ENCODE measurements at regions not wholly inside any gene's neighbourhood (a gene's known extent, or its start where the extent isn't known, plus 50 kb on each side); places are given as distances from the start of the nearest gene placed in this dataset.

DNA sequence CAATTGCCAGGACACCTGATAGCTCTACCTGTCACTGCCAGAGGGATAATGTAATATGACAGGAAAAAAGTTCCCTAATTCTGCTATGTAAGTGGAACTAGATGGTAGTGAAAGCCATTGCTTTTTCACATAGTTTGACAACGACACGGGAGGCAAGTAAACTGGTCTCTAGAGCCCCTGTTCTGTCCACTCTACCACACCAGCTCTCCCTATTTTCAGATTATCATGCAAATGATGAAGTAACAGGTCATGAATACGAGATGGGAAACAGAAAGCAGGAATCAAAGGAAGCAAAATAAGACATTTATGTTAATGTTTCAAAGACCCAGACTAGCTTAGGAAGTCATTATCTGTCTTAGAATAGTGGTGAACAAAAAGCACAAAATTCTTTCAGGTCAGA, 56.2 kb downstream of the TAF11L14 start:
- H3K4me3 Mint-ChIP-seq: no peak overlapping the region
- H3K36me3 Mint-ChIP-seq: no peaks in the 10 kb centered on the region
- H3K27ac Mint-ChIP-seq: no peak overlapping the region
- H3K27me3 Mint-ChIP-seq: no peaks in the 10 kb centered on the region
- no peak for DNase-seq
- no peaks in the 10 kb centered on the region for H3K4me1 Mint-ChIP-seq
- H3K9me3 Mint-ChIP-seq: no peaks in the 10 kb centered on the region

GRCh38 chr5:17691762-17692161, 57.5 kb downstream of the TAF11L14 start:
- H3K27ac Mint-ChIP-seq: no peak overlapping the region
- H3K9me3 Mint-ChIP-seq: no peaks in the 10 kb centered on the region

GRCh38 chr5:17694371-17694770, 60.1 kb downstream of the TAF11L14 start:
- Mint-ChIP-seq H3K9me3 (peaks cover 2% of the 10 kb centered on the region), H3K4me1 (no peaks in the 10 kb centered on the region), H3K27me3 (no peaks in the 10 kb centered on the region), H3K4me3 (no peak overlapping the region), H3K27ac (no peak overlapping the region), H3K36me3 (no peaks in the 10 kb centered on the region)
- DNase-seq: no peak

More at GRCh38 chr5:17691762-17692161, 57.5 kb downstream of the TAF11L14 start:
- Mint-ChIP-seq H3K4me1 (no peaks in the 10 kb centered on the region), H3K36me3 (no peaks in the 10 kb centered on the region), H3K4me3 (no peak overlapping the region), H3K27me3 (no peaks in the 10 kb centered on the region)
- DNase-seq: no peak

DNA sequence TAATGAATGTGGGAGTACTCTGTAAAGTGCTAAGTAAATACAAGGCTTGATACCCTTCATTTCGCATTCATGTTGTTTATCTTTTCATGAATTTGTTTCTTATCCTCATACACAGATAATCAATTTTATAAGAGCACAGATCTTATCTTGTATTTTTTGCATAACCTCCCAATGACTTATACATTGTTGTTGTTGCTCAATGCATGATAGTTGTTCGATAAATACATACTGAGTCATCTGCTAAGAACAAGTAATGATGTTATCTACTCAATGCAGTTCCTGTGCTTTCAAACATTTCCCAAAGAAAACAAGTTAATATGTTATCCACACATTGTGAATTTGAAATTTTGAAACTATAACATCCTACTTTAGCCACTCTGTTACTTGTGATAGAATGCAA, 60.7 kb downstream of the TAF11L14 start:
- H3K27ac Mint-ChIP-seq: no peak overlapping the region
- H3K27me3 Mint-ChIP-seq: no peaks in the 10 kb centered on the region
- no peaks in the 10 kb centered on the region for H3K36me3 Mint-ChIP-seq
- no peak overlapping the region for H3K4me3 Mint-ChIP-seq
- DNase-seq: no peak
- H3K9me3 Mint-ChIP-seq: peaks cover 2% of the 10 kb centered on the region
- no peaks in the 10 kb centered on the region for H3K4me1 Mint-ChIP-seq

DNA sequence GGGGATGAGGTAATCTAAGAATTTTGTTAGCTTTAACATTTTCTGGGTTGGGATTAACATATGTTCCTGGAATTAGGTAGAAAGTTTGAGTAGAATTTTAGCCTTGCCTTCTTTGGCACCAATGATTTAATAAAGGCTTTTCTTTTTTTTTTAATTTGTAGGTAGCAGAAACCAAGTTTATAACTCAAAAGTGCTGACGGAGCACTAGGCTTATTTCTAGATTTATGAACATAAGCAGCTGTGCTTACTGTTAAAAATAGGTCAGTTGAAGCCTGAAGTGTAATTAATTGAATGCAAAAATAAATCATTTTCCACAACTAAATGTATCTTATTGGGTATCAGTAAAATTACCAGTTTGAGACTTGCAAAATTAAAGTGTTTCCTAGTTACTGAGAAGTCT, 62.4 kb downstream of the TAF11L14 start:
- H3K27me3 Mint-ChIP-seq: no peaks in the 10 kb centered on the region
- H3K36me3 Mint-ChIP-seq: no peaks in the 10 kb centered on the region

GRCh38 chr5:17697671-17698070, 63.4 kb downstream of the TAF11L14 start:
- H3K36me3 Mint-ChIP-seq: no peaks in the 10 kb centered on the region

More for the DNA sequence above, 62.4 kb downstream of the TAF11L14 start:
- no peak for DNase-seq
- peaks cover 2% of the 10 kb centered on the region for H3K9me3 Mint-ChIP-seq
- H3K4me3 Mint-ChIP-seq: no peak overlapping the region
- no peaks in the 10 kb centered on the region for H3K4me1 Mint-ChIP-seq
- no peak overlapping the region for H3K27ac Mint-ChIP-seq

GRCh38 chr5:17709011-17709710, 74.9 kb downstream of the TAF11L14 start:
- Mint-ChIP-seq H3K36me3 (no peaks in the 10 kb centered on the region), H3K27me3 (no peaks in the 10 kb centered on the region), H3K4me1 (no peaks in the 10 kb centered on the region), H3K9me3 (peaks cover 10% of the 10 kb centered on the region), H3K27ac (no peak overlapping the region), H3K4me3 (no peak overlapping the region)
- no peak for DNase-seq

More at GRCh38 chr5:17697671-17698070, 63.4 kb downstream of the TAF11L14 start:
- no peak for DNase-seq
- H3K4me1 Mint-ChIP-seq: no peaks in the 10 kb centered on the region
- H3K27ac Mint-ChIP-seq: no peak overlapping the region
- no peak overlapping the region for H3K4me3 Mint-ChIP-seq
- peaks cover 2% of the 10 kb centered on the region for H3K9me3 Mint-ChIP-seq
- H3K27me3 Mint-ChIP-seq: no peaks in the 10 kb centered on the region

DNA sequence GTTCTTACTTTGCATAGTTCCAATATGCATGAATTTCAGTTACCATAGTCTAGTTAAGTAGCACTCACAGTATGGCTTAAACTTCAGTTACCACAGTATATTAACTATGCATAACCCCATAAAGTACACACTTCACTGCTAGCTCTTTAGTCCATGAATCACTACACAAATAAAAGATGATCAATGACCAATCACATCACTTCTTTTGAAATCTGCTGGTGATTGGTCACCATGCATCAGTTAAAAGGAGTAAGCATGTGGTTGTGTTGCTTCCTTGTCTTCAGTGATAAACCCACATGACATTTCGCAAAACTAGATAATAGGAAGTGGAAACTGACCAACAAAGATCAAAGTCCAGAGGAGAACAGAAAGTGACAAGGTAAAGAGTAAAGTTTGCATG, 79.0 kb downstream of the TAF11L14 start:
- Mint-ChIP-seq H3K4me1 (no peaks in the 10 kb centered on the region), H3K36me3 (no peaks in the 10 kb centered on the region), H3K27ac (no peak overlapping the region), H3K9me3 (peaks cover 9% of the 10 kb centered on the region), H3K27me3 (no peaks in the 10 kb centered on the region), H3K4me3 (no peak overlapping the region)
- DNase-seq: no peak

- DNase-seq: no peak
- Mint-ChIP-seq H3K4me1 (no peaks in the 10 kb centered on the region), H3K9me3 (peaks cover 8% of the 10 kb centered on the region)
Observed at GRCh38 chr5:17714186-17714585, 79.9 kb downstream of the TAF11L14 start.

GRCh38 chr5:17719592-17719991, 85.3 kb downstream of the TAF11L14 start:
- H3K4me3 Mint-ChIP-seq: no peak overlapping the region
- H3K27me3 Mint-ChIP-seq: no peaks in the 10 kb centered on the region
- H3K4me1 Mint-ChIP-seq: no peaks in the 10 kb centered on the region
- peaks cover 4% of the 10 kb centered on the region for H3K9me3 Mint-ChIP-seq
- no peak for DNase-seq
- H3K27ac Mint-ChIP-seq: no peak overlapping the region
- no peaks in the 10 kb centered on the region for H3K36me3 Mint-ChIP-seq

More at GRCh38 chr5:17714186-17714585, 79.9 kb downstream of the TAF11L14 start:
- Mint-ChIP-seq H3K27me3 (no peaks in the 10 kb centered on the region), H3K4me3 (no peak overlapping the region), H3K27ac (no peak overlapping the region), H3K36me3 (no peaks in the 10 kb centered on the region)

DNA sequence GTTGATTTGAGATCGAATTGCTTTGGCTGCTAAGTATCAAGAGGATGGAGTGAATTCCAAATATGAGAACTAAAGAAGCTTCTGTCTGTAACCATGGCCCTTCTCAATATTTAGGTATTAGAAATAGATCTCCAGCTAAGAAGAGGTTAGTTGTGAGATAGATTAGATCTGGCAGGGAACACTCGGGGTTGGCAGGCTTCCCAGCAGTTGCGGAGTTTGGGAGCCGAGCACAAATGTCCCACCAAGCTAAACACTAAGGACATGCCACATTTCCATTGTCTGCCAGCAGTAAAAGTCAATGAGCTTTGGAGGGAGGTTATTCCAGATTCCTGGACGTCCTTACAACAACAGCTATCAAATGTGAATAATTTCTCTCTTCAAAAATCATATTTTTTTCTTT, 85.8 kb downstream of the TAF11L14 start:
- no peaks in the 10 kb centered on the region for H3K27me3 Mint-ChIP-seq
- no peaks in the 10 kb centered on the region for H3K4me1 Mint-ChIP-seq
- H3K9me3 Mint-ChIP-seq: peaks cover 4% of the 10 kb centered on the region
- no peak overlapping the region for H3K27ac Mint-ChIP-seq
- no peak overlapping the region for H3K4me3 Mint-ChIP-seq
- no peaks in the 10 kb centered on the region for H3K36me3 Mint-ChIP-seq
- DNase-seq: no peak

DNA sequence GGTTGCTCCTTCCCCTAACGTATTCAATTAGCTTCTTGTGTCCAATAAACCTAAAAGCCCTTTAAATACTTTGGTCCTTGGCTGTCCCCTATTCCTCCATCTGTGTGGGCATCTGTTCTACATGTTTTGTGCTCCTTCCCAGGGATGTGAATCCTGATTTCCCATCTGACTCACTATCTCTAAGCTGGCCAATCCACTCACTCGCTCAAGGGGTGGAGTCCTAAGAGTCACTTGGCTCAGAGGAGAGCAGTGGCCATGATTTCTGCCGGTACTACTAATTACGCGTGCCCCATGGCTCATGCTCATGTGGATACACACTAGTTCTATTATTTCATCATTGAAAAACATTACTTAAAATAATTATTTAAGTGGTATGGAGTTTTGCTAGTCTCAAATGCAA, 89.6 kb downstream of the TAF11L14 start:
- Mint-ChIP-seq H3K27me3 (no peaks in the 10 kb centered on the region), H3K36me3 (no peaks in the 10 kb centered on the region), H3K4me1 (no peaks in the 10 kb centered on the region), H3K4me3 (no peak overlapping the region), H3K27ac (no peak overlapping the region), H3K9me3 (no peaks in the 10 kb centered on the region)
- no peak for DNase-seq

DNA sequence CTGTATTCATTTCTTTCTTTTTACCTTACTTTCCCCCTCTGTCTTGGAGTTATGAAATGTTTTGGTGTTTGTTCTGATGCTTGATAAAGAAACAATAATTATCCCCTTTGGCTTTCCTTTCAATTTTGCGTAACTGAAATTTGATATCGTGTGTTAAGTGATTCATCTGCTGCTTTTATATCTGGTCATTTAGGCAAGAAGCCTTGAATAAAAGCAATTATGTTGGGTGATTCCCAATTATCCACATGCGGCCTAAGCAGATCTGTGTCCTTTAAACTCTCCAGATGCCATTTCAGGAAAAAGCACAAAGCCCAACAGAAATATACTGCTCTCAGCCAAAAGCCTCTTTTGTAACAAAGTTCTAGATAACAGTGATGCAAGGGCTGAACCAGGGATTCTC, 92.8 kb downstream of the TAF11L14 start:
- H3K4me3 Mint-ChIP-seq: no peak overlapping the region
- no peaks in the 10 kb centered on the region for H3K4me1 Mint-ChIP-seq
- H3K9me3 Mint-ChIP-seq: no peaks in the 10 kb centered on the region
- H3K36me3 Mint-ChIP-seq: no peaks in the 10 kb centered on the region
- H3K27ac Mint-ChIP-seq: no peak overlapping the region
- no peaks in the 10 kb centered on the region for H3K27me3 Mint-ChIP-seq
- no peak for DNase-seq

DNA sequence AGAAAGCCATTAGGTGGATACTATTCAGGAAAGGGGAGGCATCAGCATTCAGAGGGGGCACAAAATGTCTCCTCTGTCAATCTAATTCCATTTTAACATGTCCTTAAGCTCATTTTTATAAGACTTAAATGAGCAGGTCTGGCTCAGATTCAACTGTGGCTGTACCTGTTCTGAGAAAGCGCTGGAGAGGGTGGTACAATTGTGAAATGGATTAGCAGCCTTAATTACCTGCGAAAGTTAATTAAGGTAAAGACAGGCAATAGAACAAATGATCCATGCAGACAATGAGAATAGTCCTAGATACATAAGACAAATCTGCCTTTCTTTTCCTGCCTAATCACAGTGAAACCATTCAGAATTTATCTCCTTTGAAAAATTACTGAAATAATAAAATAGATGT, 96.2 kb downstream of the TAF11L14 start:
- DNase-seq: no peak
- no peak overlapping the region for H3K4me3 Mint-ChIP-seq
- no peaks in the 10 kb centered on the region for H3K4me1 Mint-ChIP-seq
- H3K27ac Mint-ChIP-seq: no peak overlapping the region
- H3K9me3 Mint-ChIP-seq: no peaks in the 10 kb centered on the region
- H3K27me3 Mint-ChIP-seq: no peaks in the 10 kb centered on the region
- no peaks in the 10 kb centered on the region for H3K36me3 Mint-ChIP-seq

DNA sequence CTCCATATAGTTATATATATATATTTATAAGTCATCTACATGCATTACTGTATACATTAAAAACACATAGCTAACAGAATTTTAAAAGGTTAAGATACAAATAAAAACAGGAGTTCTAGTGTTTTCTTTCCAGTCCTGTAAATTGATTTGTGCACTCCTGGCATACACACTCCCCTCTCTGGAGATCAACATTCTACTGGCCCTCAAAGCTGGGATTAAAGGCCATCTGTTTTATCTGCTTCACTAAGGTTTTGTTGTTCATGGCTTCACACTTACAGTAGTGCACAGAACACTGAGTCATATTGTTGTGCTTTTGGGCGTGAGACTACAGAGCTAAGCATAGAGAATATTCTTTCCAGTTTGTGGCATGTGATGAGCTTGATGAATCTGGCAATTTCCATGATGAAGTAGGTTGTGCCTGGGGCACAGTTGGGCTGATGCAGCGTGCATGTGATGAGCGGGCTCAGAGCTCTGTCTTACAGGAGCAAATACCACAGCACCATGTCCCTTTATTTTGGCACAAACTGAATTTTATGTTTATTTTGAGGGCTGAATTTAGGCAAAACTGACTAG, 98.2 kb downstream of the TAF11L14 start:
- Mint-ChIP-seq H3K27ac (no peak overlapping the region), H3K4me1 (no peaks in the 10 kb centered on the region), H3K36me3 (no peaks in the 10 kb centered on the region), H3K27me3 (no peaks in the 10 kb centered on the region), H3K9me3 (no peaks in the 10 kb centered on the region), H3K4me3 (no peak overlapping the region)
- no peak for DNase-seq

- Mint-ChIP-seq H3K4me3 (no peak overlapping the region), H3K9me3 (peaks cover 1% of the 10 kb centered on the region), H3K4me1 (no peaks in the 10 kb centered on the region), H3K27me3 (no peaks in the 10 kb centered on the region), H3K27ac (no peak overlapping the region), H3K36me3 (no peaks in the 10 kb centered on the region)
- DNase-seq: no peak
Observed at GRCh38 chr5:17734011-17734410, 99.8 kb downstream of the TAF11L14 start.

Data from activated naive CD8-positive, alpha-beta T cell treated with anti-CD3 and anti-CD28 coated beads for 36 hours (primary cell).